Lung (tissue), 11 donors: ENCODE measurements at regions not wholly inside any gene's neighbourhood (a gene's known extent, or its start where the extent isn't known, plus 50 kb on each side); places are given as distances from the start of the nearest gene placed in this dataset.
A peak's percentile ranks its signal among the peaks of the same experiment; 100 is the strongest.

Experiments used
- ATAC-seq: fragments of 200-7000 bp; cut with Tn5 transposase; one replicate; pipeline ENCODE4 v1.9.1; 2020; ENCODE audit warnings: moderate number of reproducible peaks; ENCODE audit not compliant: insufficient read depth, low FRiP score
- DNase-seq, 3 donors: peaks; one replicate each; pipeline ENCODE4 v3.0.0-alpha.2; 2013 to 2017
- H3K27ac ChIP-seq, 2 donors: one replicate each; pipeline ENCODE4 v1.5.1; 2013; ENCODE audit warnings: mild to moderate bottlenecking in 2 of 2, moderate library complexity in 2 of 2, control low read depth in 1 of 2, inconsistent platforms in 1 of 2, low read depth in 1 of 2, low read length in 1 of 2
- H3K27me3 ChIP-seq, 3 donors: one replicate each; pipeline ENCODE4 v1.5.1; 2013; ENCODE audit warnings: low read length in 2 of 3; ENCODE audit not compliant: control insufficient read depth in 3 of 3, insufficient read depth in 3 of 3
- H3K36me3 ChIP-seq, 4 donors: one replicate each; pipeline ENCODE4 v1.5.1; 2013; ENCODE audit warnings: low read length in 4 of 4, mild to moderate bottlenecking in 1 of 4, moderate library complexity in 1 of 4; ENCODE audit not compliant: control insufficient read depth in 4 of 4, insufficient read depth in 4 of 4
- H3K4me1 ChIP-seq, 5 donors: one replicate each; pipeline ENCODE4 v1.5.1; 2013; ENCODE audit warnings: low read length in 5 of 5, mild to moderate bottlenecking in 2 of 5, moderate library complexity in 1 of 5; ENCODE audit not compliant: control insufficient read depth in 5 of 5, insufficient read depth in 5 of 5
- H3K4me3 ChIP-seq: one replicate; pipeline ENCODE4 v1.5.1; 2013; ENCODE audit warnings: mild to moderate bottlenecking, control low read depth, moderate library complexity
- H3K9ac ChIP-seq, 2 donors: one replicate each; pipeline ENCODE4 v1.5.1; 2013; ENCODE audit warnings: low read length in 2 of 2, control low read depth in 1 of 2; ENCODE audit not compliant: insufficient read depth in 1 of 2
- H3K9me3 ChIP-seq, 4 donors: one replicate each; pipeline ENCODE4 v1.5.1; 2013; ENCODE audit warnings: low read length in 3 of 4, mild to moderate bottlenecking in 1 of 4, moderate library complexity in 1 of 4; ENCODE audit not compliant: control insufficient read depth in 4 of 4, insufficient read depth in 3 of 4
- CTCF ChIP-seq: IDR thresholded peaks from 2 replicates; pipeline ENCODE4 v1.5.1; 2012; ENCODE audit warnings: mild to moderate bottlenecking; ENCODE audit errors: control extremely low read depth, extremely low read depth
- WGBS, 2 donors: extraction: QIAGEN DNeasy Blood & Tissue Kit; methylation state at CpG; one replicate each; pipeline ENCODE4 v1.1.7; 2013; 5-methylcytosine and 5-hydroxymethylcytosine counted together
- donor health status: control.
- donor health status: control.
- donor health status: Bipolar disorder and iron deficiency.
- donor health status: healthy.
- donor health status: DM: yes; HTN: yes; CAD: no.

- Histone ChIP-seq H3K36me3 (no peaks in the 10 kb centered on the region), H3K27ac (no peak overlapping the region), H3K4me1 (no peaks in the 10 kb centered on the region), H3K9me3 (no peaks in the 10 kb centered on the region), H3K9ac (no peak overlapping the region), H3K27me3 (no peaks in the 10 kb centered on the region), H3K4me3 (no peak overlapping the region)
- no peak for TF ChIP-seq CTCF
- DNase-seq = no peak
- WGBS, 2 donors = 98 to 99% methylated on average over 3 of the region's 3 CpGs
- ATAC-seq = no peak
Measured at GRCh38 chr15:91456921-91457320, 356.9 kb downstream of the SV2B start.

DNA sequence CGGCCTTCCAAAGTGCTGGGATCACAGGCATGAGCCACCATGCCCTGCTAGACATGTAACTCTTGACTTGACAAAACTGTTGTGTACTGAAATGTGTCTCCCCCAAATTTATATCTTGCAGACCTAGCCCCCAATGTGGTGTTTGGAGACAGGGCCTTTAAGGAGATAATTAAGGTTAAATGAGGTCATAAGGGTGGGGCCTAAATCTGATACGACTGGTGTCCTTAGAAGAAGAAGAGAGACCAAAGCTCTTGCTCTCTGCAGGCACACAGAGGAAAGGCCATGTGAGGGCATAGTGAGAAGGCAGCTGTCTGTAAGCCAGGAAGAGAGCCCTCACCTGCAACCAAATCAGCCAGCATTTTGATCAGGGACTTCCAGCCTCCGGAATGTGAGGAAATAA is 361.3 kb downstream of the SV2B start:
- Histone ChIP-seq H3K27me3 (no peaks in the 10 kb centered on the region), H3K27ac (no peak overlapping the region), H3K4me3 (no peak overlapping the region), H3K9ac (no peak overlapping the region), H3K36me3 (no peaks in the 10 kb centered on the region), H3K9me3 (no peaks in the 10 kb centered on the region), H3K4me1 (no peaks in the 10 kb centered on the region)
- no peak for TF ChIP-seq CTCF
- no peak for ATAC-seq
- WGBS, 2 donors = 78 to 80% methylated on average over 3 of the region's 3 CpGs
- no peak for DNase-seq

DNA sequence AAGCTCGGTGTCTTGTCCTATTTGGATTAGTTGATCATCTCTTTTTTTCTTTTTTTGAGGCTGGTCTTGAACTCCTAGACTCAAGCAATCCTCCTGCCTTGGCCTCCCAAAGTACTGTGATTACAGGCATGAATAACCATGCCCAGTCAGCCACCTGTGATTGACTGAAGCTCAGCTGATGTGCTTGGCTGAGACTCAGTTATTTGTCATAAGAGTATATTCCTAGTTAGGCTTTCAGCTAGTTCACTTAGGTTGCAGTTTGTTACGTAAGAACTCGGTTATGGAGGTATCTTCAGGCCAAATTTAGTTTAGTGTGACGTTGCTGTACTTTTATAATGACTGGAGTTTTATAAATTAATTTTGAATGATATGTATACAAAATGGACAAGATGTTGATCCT is 365.0 kb downstream of the SV2B start:
- Histone ChIP-seq H3K4me1 (peaks cover 0 to 12% (median 4%) of the 10 kb centered on the region in 5 donors), H3K9ac (no peak overlapping the region), H3K36me3 (no peaks in the 10 kb centered on the region), H3K9me3 (peaks cover 0 to 3% (median 0%) of the 10 kb centered on the region in 4 donors), H3K4me3 (no peak overlapping the region), H3K27me3 (no peaks in the 10 kb centered on the region), H3K27ac (no peak overlapping the region)
- no peak for DNase-seq
- WGBS, 2 donors = 78 to 90% methylated on average over 4 of the region's 4 CpGs
- no peak for ATAC-seq
- no peak for TF ChIP-seq CTCF

GRCh38 chr15:91465696-91466095 is 365.6 kb downstream of the SV2B start:
- Histone ChIP-seq H3K27ac (no peak overlapping the region), H3K4me1 (peaks cover 0 to 12% (median 4%) of the 10 kb centered on the region in 5 donors), H3K36me3 (no peaks in the 10 kb centered on the region), H3K4me3 (no peak overlapping the region), H3K9ac (no peak overlapping the region), H3K27me3 (no peaks in the 10 kb centered on the region), H3K9me3 (peaks cover 0 to 3% (median 0%) of the 10 kb centered on the region in 4 donors)
- TF ChIP-seq CTCF = no peak
- DNase-seq (peak in 1 of 3 donors; percentile 59), ATAC-seq (no peak)
- WGBS, 2 donors = 66 to 81% methylated on average over 7 of the region's 7 CpGs
